Psoas muscle (tissue), 7 donors: ENCODE measurements at regions not wholly inside any gene's neighbourhood (a gene's known extent, or its start where the extent isn't known, plus 50 kb on each side); places are given as distances from the start of the nearest gene placed in this dataset.

Experiments
- ATAC-seq, 4 donors: fragments of 200-7000 bp; cut with Tn5 transposase; one replicate each; pipeline ENCODE4 v1.9.1; 2020; ENCODE audit warnings: moderate library complexity in 3 of 4, mild to moderate bottlenecking in 2 of 4
- DNase-seq, 2 donors: peaks; one replicate each; pipeline ENCODE4 v3.0.0-alpha.2; 2020
- H3K27ac ChIP-seq: fragments of 200-600 bp; one replicate; pipeline ENCODE4 v1.8.0; 2022
- H3K27me3 ChIP-seq, 3 donors: fragments of 200-600 bp in 1 of 3; one replicate each; pipeline versions ENCODE4 v1.6.1 to v1.8.0; 2013 to 2022; ENCODE audit warnings: low read length in 2 of 3, mild to moderate bottlenecking in 2 of 3, moderate library complexity in 1 of 3; ENCODE audit not compliant: insufficient read depth in 3 of 3
- H3K36me3 ChIP-seq, 2 donors: fragments of 200-600 bp in 1 of 2; one replicate each; pipeline versions ENCODE4 v1.6.1 to v1.8.0; 2013 to 2022; ENCODE audit warnings: low read depth in 1 of 2, mild to moderate bottlenecking in 1 of 2, moderate library complexity in 1 of 2; ENCODE audit not compliant: insufficient read depth in 1 of 2
- H3K4me1 ChIP-seq: fragments of 200-600 bp; one replicate; pipeline ENCODE4 v1.8.0; 2022
- H3K4me3 ChIP-seq: fragments of 200-600 bp; one replicate; pipeline ENCODE4 v1.8.0; 2022; ENCODE audit warnings: mild to moderate bottlenecking
- H3K9me3 ChIP-seq: fragments of 200-600 bp; one replicate; pipeline ENCODE4 v1.8.0; 2022
- CTCF ChIP-seq: fragments of 200-600 bp; IDR thresholded peaks from one replicate; pipeline ENCODE4 v1.8.0; 2022; ENCODE audit warnings: antibody characterized with exemption
- WGBS, 3 donors: extraction: QIAGEN DNeasy Blood & Tissue Kit; methylation state at CpG; one replicate each; pipeline versions ENCODE4 v1.1.6 to v1.1.7; 2013; 5-methylcytosine and 5-hydroxymethylcytosine counted together
- intact Hi-C, 2 donors: fragments of 100-400 bp; cut with DNase I; formaldehyde crosslinking; loops; one replicate each; pipeline versions ENCODE4 v1.11.0 to v1.14.2; 2022
- donor health status: healthy with polysubstance abuse.
- donor health status: DM: no; HTN: no; CAD: no; lungs with moderate emphysema.
- donor health status: Bipolar disorder and iron deficiency.
- donor health status: healthy.
- donor health status: DM: yes; HTN: yes; CAD: no.
- donor health status: DM: no; HTN: no; CAD: no.
- donor health status: DM: yes; HTN: yes; CAD: no.

GRCh38 chr1:181174861-181175260, 86.4 kb downstream of the IER5 start:
- no peak overlapping the region for H3K4me3 ChIP-seq
- H3K9me3 ChIP-seq: no peaks in the 10 kb centered on the region
- intact Hi-C loops: no loop called here
- peaks cover 6% of the 10 kb centered on the region for H3K4me1 ChIP-seq
- H3K27me3 ChIP-seq: peaks cover 0 to 3% (median 0%) of the 10 kb centered on the region in 3 donors
- no peak overlapping the region for H3K27ac ChIP-seq
- WGBS, 3 donors: 85 to 87% (median 86%) methylated on average over 4 of the region's 4 CpGs
- no peak for ATAC-seq
- TF ChIP-seq CTCF: no peak
- DNase-seq: no peak
- H3K36me3 ChIP-seq: no peaks in the 10 kb centered on the region

DNA sequence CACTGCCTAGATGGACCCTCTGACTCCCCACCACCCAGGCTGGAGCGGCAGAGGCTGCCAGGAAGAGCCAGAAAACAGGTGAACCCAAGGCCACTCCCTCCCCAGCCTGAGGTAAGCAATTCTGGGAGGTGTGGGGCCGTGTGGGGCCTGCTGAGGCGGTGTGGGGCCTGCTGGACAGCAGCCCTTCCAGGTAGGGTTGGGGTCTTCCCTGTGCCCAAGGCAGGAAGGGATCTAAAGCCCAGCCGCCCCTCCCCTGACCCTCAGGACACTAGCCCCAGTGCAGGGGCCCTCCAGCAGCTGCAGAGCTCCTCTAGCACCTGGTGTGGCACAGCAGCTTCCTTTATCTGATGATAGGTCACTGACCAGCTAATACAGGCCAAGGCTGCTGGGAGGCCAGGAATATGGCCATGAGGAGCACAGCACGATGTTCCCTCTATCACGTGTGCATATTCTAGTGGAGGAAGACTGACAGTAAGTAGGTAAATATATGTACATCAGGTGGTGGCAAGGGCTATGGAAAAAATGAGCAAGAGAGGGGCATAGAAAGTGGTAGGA, 86.9 kb downstream of the IER5 start:
- WGBS, 3 donors: 83 to 93% (median 88%) methylated on average over 6 of the region's 6 CpGs
- H3K27ac ChIP-seq: no peak overlapping the region
- no peaks in the 10 kb centered on the region for H3K9me3 ChIP-seq
- DNase-seq (no peak), ATAC-seq (no peak)
- intact Hi-C loops: no loop called here
- TF ChIP-seq CTCF: no peak
- H3K27me3 ChIP-seq: peaks cover 0 to 3% (median 0%) of the 10 kb centered on the region in 3 donors
- no peaks in the 10 kb centered on the region for H3K36me3 ChIP-seq
- no peak overlapping the region for H3K4me3 ChIP-seq
- H3K4me1 ChIP-seq: peaks cover 12% of the 10 kb centered on the region

DNA sequence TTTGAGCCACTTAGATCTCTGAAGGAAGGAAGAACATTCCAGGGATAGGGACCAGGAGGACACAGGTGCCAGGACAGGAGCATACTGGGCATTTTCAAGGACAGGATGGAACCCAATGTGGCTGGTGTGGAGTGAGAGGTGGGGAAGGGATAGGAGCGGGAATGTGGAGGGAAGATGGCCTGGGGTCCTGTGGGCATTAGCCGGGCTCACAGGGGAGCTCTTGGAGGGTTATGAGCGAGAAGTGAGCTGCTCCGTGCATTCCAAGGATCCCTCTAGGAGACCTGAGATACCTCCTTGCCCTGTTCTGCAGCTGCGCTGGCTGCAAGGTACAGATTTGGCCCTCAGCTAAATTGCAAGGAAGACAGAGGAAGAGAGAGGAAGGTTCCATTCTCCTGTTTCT, 87.5 kb downstream of the IER5 start:
- Histone ChIP-seq H3K9me3 (no peaks in the 10 kb centered on the region), H3K27ac (no peak overlapping the region), H3K27me3 (peaks cover 0 to 3% (median 0%) of the 10 kb centered on the region in 3 donors), H3K4me1 (peaks cover 17% of the 10 kb centered on the region), H3K4me3 (no peak overlapping the region), H3K36me3 (no peaks in the 10 kb centered on the region)
- ATAC-seq (no peak), DNase-seq (no peak)
- intact Hi-C loops: no loop called here
- WGBS, 3 donors: 88 to 100% (median 98%) methylated on average over 5 of the region's 5 CpGs
- no peak for TF ChIP-seq CTCF

DNA sequence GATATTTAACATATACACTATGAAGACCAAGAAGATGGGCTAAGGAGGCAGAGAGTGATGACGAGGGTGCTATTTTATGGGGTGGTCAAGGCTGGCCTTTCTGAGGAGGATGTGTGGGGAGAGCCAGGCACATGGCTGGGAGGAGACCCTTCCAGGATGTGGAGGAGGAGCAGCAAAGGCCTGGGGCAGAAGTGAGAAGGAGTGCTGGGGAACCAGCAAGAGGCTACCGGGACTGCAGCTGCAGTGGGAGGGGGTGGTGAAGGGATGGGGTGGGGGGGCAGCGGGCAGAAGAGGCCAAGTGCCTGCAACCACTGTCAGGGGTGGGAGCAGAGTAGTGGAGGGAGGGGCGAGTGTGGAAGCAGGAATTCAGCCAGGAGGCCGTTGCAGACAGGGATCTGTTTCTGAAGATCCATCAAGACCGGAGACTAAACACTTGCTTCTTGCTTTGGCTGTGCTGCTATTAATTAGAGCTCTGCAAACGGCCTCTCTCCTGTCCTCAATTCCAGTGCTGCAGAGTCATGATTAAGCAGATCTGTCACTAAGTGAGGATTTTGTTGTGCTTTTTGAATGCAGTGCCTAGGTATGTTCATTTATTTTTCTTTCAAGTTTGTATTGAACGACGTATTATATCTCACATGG, 89.9 kb downstream of the IER5 start:
- intact Hi-C loops: no loop called here
- DNase-seq (no peak), ATAC-seq (no peak)
- 51 to 64% (median 51%) methylated on average over 9 of the region's 9 CpGs for WGBS, 3 donors
- Histone ChIP-seq H3K4me1 (peaks cover 27% of the 10 kb centered on the region), H3K36me3 (no peaks in the 10 kb centered on the region), H3K9me3 (no peaks in the 10 kb centered on the region), H3K27me3 (no peaks in the 10 kb centered on the region), H3K4me3 (no peak overlapping the region), H3K27ac (no peak overlapping the region)
- TF ChIP-seq CTCF: no peak
